ENCODE measurements at regions not wholly inside any gene's neighbourhood (a gene's known extent, or its start where the extent isn't known, plus 50 kb on each side); places are given as distances from the start of the nearest gene placed in this dataset.
"Not testable (repeated sequence)": the region's sequence is repeated elsewhere in the genome, so short reads cannot be mapped to it uniquely, and the experiment has no call there.

DNA sequence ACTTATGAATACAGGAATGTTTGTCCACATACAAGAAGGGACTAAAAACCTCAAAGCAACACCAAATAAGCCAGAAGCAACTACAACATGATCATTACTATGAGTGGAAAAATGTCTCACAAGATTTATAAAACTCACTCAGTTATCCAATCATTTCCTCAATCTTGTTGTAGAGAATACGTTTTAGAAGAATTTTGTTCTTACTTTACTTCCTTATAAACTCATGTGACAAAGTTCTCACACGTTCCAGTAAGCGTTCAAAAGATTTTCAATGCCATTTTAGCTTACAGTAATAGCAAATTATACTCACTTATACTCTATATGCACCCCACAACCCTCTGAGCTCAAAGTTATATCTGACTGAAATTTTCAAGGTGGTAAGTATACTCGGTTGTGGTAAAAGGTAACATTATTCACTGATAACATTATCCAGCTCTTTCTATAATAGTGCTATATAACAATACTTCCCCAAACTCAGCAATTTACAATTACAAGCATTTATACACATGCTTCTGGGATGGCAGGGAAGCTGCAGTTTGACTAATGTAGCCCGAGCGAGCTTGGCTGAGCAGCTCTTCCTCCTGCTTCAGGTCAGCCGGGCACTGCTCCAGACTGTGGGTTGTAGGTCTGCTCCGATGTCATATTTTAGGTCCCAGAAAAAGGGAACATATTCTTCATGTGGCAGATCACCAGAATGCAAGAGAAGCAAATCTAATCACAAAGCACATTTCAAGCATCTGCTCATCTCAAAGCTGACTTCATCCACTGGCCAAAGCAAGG is 226.3 kb downstream of the RCHY1 start:
- DNase-seq, result no peak

DNA sequence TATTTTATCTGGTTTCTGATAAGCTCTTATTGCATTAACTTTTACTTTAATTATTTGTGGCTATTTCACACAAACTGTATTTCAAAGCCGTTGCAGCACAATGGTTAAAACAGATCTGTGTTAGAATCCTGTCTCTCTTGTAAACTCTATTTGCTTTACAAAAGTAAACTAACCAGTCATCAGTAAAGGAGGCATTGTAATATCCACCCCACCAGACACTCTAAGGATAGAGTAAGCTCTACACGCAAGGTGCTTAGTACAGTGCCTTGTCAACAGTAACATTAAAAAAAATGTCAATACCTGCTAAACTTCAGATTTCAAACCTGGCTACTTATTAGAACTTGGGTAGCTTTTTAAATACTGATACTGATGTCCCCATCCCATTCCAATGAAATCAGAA is 228.4 kb downstream of the RCHY1 start:
- DNase-seq, result no peak

DNA sequence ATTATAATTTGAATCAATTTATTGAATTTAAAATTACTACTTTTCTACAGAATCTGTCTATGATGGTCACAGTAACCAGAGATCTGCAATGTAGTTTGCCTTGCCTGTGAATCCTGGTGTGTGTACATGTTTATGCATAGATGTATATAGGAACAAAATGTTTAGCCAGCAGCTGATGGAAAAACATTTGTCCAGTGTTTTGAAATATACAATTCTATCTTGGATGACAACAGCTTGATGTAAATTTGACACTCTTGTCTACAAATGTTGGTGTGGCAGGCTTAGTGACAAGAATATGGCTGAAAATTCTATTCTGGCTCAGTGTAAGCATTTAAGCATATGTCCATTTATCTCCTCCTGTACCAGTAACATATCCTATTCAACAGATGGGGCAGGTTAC is 229.4 kb downstream of the RCHY1 start:
- no peak for DNase-seq

DNA sequence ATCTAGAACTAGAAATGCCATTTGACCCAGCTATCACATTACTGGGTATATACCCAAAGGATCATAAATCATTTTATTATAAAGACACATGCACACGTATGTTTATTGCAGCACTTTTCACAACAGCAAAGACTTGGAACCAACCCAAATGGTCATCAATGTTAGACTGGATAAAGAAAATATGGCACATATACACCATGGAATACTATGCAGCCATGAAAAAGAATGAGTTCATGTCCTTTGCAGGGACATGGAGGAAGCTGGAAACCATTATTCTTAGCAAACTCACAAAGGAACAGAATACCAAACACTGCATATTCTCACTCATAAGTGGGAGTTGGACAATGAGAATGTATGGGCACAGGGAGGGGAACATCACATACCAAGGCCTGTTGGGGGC is 233.7 kb downstream of the RCHY1 start:
- not testable (repeated sequence) for DNase-seq

DNA sequence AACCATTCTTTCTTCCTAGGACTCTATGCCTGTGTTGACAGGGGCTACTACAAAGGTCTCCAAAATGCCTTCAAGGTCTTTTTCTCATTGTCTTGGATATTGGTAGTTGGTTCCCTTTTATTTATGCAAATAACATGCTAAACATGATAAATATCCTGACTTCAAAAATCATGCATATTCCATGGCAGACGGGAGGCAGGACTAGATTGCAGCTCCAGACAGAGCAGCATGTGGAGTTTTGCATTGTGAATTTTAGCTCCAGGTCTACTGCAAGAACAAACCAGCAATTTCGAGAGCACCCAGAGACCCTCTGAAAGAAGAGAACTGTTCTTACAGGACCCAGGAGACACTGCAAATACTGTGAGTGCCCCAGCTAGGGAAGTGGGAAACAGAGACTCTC is 254.9 kb downstream of the RCHY1 start:
- DNase-seq, result no peak

DNA sequence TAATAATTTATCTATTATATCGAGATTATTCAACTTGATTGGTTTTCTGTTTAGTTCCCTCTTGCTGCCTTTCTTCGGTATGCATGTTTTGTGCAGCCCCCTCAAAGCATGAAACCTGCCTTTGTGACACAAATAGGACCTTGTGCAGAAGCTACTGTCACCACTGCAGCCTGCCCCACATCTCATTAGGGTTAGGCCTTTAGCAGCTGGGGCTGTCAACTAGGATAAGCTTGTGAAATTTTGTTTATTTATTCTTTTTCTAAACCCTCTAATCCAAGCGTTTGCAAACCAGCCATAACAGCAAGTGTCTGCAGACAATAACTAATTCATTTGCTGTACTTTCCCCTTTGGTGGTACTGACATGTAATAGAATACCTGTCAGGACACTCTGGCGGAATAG is 258.9 kb downstream of the RCHY1 start:
- no peak for DNase-seq

DNA sequence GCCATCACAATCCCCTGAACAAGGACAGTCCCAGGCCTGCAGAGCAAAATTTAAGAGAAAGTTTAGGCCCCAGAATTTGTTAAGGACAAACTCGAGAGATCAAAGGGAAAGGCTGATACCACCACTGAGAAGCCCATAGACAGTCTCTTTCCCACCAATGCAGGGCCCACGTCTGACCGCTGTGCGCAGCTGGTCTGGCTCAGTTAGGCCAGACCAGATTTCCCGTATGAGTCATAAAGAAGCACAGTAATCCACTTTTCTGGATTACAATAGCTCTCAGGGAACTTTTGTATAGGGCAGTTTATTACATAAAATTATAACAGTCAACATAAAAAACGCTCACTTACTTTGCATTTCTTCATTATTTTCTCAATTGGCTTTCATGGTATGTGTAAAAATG is 259.5 kb downstream of the RCHY1 start:
- no peak for DNase-seq

DNA sequence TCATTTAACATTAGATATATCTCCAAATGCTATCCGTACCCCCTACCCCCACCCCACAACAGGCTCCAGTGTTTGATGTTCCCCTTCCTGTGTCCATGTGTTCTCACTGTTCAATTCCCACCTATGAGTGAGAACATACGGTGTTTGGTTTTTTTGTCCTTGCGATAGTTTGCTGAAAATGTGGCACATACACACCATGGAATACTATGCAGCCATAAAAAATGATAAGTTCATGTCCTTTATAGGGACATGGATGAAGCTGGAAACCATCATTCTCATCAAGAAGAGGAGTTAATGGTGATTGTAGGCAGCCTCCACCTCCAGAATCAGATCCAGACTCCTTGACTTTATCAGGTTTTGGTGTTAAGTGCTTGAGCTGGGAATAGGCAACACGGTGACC is 261.1 kb downstream of the RCHY1 start:
- not testable (repeated sequence) for DNase-seq

DNA sequence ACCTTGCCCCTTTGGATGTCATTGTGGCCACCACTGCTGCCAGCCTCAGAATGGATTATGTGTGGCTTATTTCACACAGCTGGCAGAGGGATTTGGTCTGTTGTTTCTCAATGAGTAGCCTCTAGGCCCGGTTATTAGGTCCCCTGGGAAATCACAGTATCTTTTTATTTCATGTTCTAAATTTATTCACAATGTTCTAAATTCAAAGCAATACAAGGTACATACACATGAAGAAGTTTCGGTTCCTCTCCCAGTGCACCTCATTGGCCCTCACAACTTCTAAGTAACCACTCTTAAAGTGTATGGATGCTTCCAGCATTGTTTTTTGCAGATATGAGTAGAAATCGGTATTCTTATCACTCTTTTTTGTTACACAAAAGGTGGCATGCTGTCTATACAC is 262.7 kb downstream of the RCHY1 start:
- no peak for DNase-seq

DNA sequence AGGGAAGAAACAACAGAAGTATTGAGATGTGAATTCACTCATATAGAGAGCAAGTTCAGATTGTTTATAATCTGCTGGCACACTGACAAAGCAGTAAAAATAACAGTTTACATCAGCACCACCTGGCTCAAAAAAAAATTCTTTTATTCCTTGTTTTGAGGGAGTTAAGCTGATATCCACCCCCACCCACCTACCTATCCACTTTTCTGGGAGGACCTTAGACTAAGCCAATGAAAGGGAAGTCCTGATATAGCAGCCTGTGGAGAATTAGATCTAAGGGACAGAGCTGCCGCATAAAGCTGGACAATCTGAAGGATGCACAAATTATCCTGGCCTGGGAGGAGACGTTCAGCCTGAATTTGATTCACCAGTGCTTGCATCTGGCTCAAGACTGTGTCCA is 264.5 kb downstream of the RCHY1 start:
- DNase-seq, result no peak

DNA sequence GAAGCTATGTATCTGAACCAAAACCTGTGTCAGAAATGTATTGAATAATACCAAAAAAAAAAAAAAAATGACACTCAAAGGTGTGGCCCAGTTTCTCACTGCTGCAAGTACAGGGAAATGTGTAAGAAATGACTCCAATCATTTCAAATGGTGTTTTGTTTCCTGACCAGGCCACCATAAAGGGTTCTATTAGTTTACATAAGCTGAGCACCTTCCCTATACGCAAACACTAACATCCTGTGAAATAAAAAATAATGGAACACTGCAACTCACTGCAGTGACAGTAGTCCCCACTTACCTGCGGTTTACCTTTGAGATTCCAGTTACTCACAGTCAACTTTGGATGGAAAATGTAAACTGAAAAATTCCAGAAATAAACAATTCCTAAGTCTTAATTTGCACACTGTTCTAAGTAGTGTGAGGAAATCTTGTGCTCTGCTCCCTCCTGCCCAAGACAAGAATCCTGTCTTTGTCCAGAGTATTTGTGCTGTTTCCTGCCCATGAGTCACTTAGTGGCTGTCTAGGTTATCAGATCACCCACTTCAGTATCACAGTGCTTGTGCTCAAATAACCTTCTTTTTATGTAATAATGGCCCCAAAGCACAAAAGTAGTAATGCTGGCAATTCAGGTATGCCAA is 265.3 kb downstream of the RCHY1 start:
- peak; percentile 93 for DNase-seq

DNA sequence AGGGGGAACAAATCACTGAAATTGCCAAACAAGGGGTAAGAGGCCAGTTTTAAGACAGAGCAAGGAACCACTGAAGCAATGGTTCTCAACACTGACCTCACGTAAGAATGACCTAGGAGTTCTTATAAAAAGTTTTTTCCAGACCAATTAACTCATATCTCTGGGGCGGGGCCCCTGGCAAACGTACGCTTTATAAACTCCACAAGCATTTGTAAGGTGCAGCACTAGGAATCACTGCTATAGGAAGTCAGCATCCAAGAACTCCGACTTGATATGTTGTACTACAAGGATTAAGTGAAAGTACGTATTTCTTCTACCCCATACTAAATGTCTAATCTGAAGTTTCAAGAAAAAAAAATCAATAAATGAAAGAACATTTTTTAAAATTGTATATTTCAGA is 269.9 kb downstream of the RCHY1 start:
- no peak for DNase-seq

DNA sequence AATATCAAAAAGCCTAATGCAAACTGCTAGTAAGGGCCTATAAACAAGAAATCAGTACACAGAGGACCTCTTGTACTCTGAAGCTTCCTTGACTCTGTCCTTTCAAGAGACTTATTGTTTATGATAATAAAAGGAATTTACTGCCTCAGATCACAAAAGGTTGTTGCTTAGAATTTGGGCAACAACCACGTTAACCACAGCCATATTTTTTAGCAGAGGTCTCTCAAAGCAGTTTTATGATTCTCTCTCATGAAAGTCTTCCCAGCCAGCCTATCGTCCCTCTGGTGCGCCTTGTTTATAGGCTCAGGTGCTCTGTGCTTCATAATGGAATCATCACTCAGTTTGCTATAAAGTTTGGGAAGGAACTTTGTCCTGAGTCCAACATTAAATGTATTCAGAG is 270.6 kb downstream of the RCHY1 start:
- DNase-seq, result no peak

DNA sequence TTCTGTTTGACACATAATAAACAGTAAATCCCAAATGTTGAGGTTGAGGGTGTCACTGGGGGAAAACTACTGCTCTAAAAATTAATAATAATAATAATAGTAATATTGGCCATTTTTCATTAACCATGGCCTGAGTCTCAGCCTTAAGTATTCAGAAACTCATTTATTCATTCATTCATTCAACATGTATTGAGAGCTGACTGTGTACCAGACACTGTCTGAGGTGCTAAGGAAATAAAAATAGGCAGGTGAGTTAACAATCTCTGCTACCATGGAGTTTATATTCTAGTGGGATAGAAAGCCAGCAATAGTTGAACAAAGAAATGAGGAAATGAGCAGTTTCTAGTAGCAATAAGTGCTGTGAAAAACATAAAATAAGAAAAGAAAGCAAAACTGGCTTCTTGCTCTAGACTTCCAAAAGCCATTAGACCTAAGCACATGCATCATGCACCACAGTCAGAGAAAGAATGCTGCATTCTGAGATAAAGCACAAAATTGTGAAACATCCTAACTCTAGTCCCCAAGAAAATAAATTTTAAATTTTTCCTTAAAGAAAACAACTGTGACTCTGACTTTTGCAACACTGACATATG is 278.7 kb downstream of the RCHY1 start:
- no peak for DNase-seq

DNA sequence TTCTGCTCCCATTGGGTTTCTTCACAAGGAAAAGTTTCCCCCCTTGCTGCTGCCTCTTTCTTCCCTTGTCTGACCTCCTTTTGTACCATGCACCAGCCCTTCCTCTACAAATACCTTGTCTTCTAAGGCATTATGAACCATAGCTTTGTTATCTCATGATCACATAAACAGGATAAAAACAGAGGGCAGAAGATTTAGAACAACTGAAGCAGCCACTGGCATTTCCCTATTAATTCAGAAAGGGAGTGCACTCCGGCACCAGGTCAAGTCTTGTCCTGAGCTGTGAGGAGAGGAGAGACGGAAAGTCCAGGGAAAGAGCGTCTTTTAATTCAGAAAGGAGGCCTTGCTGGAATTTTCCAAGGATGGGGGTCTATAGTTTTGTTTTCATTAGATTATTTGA is 281.7 kb downstream of the RCHY1 start:
- DNase-seq, result no peak

DNA sequence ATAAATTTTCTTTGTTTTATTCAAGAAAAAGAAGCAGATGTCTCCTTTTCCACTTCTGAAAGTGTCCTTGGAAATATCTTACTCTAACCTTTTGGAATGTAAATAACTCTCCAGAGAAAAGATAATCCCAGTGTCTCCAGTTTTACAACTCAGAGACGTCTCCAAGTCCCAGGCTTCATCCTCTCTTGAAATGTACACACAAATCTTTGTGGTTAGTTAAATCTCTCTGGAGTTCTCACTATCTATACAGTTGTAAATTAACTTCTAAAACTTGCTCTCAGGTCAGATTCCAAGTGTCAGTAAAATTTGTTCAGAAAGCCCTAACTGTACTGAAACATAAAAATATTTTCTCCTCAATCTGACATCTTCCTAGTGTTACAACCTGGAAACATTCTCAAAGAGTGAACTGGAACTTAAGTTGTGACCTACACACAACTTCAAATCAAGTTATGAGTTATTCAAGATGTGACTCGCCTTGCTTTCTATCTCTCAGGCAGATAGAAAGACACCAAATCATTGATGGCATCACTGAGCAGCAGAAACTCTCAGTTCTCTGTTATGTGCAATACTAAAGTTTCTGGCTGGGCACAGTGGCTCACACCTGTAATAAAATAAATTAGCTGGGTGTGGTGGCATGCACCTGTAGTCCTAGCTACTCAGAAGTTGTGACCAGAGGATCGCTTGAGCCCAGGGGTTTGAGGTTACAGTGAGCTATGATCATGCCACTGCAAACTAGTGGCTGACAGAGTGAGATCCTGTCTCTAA is 284.2 kb downstream of the RCHY1 start:
- no peak for DNase-seq

DNA sequence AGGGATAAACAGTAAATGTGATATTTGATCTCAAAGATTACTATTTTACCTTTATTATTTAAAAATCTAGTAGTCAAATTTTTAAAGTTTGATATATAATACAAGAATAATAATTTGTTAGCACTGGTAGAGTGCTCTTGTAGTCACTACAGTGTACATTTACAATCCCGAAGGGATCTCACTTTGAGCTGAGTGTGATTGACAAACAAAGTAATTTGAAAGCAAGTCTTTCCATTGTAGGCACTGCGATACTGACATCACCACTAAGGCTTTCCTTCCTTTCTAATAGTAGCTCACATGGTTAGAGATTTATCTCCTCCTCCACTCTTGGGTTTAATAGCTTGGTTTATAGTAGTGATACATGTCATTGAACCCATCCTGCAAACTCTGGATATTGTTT is 280.6 kb downstream of the PARM1 start:
- no peak for DNase-seq

DNA sequence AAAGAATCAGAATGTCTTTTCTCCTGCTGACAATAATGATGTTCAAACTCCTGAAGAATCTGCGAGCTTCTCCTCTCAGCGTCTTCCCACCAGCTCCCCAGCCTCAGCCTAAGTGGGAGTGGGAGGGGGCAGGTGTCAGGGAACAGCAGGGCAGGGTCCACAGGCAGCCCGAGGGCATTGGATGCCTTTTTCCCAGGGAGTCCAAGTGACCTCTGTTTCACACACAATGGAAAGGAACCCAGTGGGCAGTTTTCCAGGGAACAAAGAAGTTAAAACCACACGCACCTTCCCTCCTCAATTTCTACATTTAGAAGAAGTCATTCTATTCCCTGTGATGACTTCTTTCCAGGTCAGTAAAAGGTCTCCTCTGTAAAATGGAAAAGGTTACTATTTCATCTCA is 278.5 kb downstream of the PARM1 start:
- DNase-seq, result no peak

DNA sequence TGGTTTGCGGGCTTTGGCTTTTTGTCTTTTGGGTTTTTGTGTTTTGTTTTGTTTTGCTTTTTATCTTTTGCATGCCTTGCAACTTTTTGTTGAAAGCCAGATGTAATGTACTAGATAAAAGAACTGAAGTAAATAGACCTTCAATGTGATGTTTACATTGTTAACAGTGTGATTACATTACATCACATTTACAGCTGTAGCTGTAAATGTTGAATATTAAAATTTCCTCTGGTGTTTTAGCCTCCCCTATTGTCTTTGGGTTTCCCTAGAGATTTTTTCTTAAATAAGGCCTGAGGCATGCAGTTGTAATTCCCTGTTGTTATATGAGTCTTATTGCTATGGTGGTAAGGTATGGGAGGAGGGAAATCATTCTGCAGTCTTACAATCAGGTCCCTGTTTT is 275.0 kb downstream of the PARM1 start:
- DNase-seq, result no peak

DNA sequence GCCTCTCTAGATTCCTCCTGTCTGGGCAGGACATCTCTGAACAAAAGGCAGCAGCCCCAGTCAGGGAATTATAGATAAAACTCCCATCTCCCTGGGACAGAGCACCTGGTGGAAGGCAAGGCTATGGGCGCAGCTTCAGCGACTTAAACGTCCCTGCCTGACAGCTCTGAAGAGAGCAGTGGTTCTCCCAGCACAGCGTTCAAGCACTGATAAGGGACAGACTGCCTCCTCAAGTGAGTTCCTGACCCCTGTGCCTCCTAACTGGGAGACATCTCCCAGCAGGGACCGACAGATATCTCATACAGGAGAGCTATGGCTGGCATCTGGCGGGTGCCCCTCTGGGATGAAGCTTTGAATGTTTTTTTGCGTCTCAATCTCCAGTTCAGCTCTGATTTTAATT is 262.2 kb downstream of the PARM1 start:
- no peak for DNase-seq

DNA sequence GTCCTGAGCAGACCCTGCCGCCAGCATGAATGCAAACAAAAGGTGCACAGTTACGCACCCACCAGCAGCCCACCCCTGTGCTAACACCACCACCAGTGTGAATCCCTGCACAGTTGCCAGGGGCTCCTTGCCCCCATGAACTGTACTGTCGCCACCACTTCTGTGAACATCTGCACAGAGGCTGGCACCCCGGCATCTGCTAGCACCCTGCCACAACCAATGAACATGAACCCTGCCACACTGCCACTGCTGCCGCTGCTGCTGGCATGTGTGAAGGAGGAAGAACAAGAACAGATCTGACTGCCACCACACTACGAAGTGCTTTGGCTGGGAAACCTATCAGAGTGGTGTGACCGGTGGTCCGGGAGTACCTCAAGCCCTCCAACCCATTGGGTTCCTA is 261.3 kb downstream of the PARM1 start:
- no peak for DNase-seq

DNA sequence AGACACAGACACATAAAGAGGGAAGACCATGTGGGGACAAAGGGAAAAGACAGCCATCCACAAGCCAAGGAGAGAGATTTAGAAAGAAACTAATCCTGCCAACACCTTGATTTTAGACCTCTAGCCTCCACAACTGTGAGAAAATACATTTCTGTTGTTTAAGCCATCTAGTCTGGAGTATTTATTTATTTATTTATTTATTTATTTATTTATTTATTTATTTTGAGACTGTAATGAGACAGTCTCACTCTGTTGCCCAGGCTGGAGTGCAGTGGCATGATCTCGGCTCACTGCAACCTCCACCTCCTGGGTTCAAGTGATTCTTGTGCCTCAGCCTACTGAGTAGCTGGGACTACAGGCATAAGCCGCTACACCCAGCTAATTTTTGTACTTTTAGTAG is 259.3 kb downstream of the PARM1 start:
- not testable (repeated sequence) for DNase-seq

DNA sequence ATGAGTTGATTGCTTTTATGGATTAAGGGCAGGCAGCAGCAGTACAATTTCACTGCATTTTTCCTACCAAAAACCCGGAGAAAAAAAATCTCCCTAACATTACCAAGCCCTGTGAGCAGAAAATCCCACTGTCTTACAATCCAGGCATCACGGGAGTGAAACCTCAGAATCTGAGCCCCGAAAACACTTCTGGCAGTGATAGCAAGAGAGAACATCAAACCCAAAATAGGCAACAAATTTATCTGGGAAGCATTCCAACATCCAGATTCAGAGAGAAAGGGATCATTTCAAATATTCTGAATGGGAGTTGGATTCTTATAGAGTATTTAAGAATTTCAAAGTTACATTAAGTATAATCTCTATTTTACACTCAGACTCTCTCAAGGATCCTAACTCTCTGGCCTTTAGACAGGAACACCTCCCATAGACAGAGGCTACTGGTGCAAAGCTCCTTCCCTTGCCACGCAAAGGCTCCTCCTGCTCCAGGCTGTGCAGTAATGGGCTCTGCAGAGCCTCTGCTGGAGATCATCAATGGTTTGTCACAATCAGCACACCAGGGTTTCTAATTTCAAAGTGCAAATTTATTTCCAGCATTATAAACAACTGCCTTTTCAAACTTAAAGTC is 256.9 kb downstream of the PARM1 start:
- no peak for DNase-seq
